ENCODE measurements at regions not wholly inside any gene's neighbourhood (a gene's known extent, or its start where the extent isn't known, plus 50 kb on each side); places are given as distances from the start of the nearest gene placed in this dataset.
"Not testable (repeated sequence)": the region's sequence is repeated elsewhere in the genome, so short reads cannot be mapped to it uniquely, and the experiment has no call there.

DNA sequence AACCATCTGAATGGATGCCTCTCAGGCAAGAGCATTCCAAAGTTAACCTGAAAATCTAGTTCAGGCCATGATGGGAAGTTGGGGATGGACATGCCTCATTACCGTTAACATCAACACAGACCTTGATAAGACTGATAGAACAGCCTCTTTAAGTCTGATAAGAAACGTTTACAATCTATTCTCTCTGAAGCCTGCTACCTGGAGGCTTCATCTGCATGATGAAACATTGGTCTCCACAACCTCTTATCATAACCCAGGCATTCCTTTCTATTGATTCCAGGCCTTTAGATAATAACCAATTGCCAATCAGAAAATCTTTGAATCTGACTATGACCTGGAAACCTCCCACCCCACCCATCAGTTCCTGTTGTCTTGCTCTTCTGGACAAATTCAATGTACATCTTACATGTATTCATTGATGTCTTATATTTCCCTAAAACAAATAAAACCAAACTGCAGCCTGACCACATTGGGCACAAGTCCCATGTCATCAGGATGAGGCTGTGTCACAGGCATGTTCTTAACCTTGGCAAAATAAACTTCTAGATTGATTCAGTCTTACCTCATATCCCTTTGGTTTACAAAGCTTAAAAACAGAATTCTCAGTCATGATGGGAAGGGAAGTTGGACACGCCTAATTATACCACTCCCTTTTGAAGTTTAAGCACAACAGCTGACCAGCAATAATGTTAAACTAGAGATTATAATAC is 843.8 kb upstream of the SPRY2 start:
- DNase-seq: no peak

DNA sequence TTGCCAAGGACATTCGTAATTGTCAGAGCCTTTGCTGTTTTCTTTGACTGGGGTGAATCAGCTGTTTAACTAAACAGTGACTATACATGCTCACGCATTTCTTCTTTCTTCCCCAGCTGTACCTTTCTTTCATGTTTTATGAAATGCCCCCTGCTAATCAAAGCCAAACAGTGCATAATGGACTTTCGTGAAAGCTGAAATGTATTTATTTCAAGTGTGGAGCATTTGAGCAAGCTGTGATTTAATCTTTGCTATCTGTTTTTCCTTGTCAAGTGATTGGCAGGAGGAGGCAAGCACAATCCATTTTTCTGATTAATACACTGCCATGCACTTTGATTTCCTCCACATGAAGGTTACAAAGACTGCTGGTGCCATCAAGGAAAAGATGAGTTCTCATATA is 831.7 kb upstream of the SPRY2 start:
- no peak for DNase-seq

DNA sequence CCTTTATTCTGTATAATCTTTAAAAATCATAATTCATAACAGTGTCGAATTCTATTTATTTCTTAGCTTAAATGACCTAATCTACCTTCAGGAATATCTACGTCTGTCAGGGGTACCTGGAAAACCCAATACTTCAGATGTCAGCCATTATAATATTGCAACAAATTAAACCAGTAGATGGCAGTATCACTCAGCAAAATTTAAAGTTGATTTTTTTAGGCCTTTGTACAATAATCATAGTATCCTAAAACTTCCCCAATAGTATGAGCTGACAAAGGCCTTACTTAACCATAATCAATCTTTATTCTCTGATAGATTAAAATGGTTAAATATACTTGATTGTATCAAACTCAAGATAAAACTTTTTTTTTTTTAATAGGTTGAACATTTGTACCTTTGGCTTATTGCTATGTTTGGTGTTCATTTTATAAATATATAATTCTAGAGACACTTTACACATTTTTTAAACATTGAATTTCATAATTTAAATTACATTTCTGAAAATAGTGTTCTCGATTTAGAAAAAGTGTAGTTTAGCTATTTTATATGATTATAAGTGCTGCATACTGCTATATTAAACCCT is 830.2 kb upstream of the SPRY2 start:
- DNase-seq: no peak

DNA sequence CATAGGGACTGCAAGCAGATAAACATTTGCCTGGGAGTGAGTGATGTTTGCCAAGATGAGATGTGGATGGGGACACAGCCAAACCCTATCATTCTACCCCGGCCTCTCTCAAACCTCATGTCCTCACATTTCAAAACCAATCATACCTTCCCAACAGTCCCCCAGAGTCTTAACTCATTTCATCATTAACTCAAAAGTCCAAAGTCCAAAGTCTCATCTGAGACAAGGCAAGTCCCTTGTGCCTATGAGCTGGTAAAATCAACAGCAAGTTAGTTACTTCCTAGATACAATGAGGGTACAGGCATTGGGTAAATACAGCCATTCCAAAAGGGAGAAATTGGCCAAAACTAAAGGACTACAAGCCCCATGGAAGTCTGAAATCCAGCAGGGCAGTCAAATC is 822.9 kb upstream of the SPRY2 start:
- not testable (repeated sequence) for DNase-seq

DNA sequence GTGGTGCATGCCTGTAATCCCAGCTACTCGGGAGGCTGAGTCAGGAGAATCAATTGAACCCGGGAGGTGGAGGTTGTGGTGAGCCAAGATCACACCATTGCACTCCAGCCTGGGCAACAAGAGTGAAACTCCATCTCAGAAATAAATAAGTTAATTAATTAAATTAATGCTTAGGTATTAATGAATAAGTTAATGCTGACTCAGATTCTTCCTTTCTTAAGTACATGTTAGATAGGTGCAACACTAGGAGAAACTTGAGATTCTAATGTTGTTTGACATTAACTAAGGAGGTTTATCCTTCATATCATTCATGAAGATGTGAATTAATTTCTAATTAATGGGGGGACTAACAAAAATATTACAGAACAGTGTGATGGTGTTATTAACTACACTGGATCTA is 812.6 kb upstream of the SPRY2 start:
- no peak for DNase-seq

DNA sequence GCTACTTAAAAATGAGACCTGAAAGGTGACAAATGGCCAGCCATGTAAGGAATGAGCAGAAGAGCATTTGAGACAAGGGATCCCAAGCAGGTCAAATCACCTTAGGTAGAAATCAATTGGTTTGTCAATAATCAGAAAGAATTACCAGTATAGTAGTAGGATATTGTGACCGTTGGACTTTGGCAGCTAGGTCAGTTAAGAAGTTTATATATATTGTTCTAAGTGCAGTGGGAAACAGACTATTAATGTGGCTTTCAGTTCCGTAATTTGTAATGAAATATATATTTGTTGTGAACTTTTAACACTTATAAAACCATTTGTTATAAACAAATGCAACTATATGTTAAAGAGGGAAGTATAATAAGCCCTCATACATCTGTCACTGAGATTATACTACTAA is 807.9 kb upstream of the SPRY2 start:
- no peak for DNase-seq

DNA sequence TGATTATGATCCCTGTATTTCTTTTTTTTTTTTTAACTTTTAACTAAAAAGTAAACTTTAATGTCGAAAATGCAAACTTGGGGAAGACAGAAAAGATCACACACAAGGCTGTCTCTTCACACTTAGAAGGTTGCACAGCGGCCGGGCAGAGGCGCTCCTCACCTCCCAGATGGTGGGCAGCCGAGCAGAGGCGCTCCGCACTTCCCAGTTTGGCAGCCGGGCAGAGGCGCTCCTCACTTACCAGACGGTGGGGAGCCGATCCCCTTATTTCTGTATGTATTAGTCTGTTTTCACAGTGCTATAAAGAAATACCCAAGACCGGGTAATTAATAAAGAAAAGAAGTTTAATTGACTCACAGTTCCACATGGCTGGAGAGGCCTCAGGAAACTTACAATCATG is 805.6 kb upstream of the SPRY2 start:
- not testable (repeated sequence) for DNase-seq

DNA sequence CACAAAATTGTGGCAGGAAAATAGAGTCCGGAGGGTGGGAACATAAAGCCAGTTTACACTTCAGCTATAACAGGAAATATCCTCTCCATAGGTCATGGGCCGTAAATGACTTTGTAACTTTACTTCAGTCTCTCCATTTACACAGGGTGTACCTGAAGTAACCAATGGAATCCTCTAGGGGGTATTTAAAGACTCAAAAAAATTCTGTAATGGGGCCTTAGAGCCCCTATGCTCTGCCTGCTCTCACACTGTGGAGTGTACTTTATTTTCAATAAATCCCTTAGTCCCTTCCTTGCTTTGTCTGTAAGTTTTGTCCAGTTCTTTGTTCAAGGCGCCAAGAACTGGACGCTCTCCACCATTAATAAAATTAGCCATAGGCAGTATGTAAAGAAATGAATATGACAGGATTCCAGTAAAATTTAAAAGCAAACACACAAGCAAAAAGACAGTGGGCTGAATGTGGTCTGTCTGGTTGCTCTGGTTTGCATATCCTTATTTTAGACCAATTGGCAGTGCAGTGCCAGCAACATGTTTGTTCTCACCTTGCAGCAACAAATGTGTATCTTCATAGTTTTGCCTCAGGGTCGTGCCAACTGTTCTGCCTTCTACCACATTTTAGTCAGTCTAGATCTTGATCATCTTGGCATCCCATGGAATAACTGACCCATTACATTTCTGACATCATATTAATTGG is 801.5 kb upstream of the SPRY2 start:
- no peak for DNase-seq

DNA sequence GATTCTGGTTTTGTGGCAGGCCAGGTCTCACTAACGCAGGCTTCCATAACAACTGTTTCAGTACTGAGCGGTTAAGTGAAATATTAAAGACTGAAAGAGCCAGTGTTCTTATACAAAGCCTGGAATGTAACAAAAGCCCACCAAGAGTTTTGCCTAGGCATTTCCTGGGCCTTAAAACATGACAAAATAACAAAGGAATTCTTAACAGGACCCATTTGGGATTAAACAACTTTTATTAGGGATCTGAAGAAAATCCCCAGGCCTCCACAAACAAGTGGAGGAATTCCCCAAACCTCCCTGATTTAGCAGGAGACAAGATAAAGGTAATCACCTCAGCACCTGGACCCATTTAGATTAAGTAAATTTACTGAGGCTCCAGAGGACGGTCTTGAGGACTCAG is 799.7 kb upstream of the SPRY2 start:
- no peak for DNase-seq

DNA sequence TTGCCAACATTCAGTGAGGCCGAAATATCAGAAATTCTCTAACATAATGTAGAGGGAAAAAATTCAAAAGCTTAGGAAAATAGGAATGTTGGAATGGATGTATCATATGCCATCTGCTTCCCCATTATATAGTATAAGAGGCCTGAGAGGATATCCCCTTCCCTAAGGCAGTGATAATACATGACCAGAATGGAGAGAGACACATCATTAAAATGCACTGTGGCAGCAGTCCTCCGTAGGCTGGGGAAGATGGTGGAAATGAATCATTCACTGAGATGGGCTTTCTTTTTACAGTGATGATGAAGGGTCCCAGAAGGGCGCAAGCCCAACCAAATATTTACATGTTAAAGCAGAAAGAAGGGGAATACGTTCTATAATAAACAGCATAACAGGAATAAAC is 799.1 kb upstream of the SPRY2 start:
- no peak for DNase-seq

DNA sequence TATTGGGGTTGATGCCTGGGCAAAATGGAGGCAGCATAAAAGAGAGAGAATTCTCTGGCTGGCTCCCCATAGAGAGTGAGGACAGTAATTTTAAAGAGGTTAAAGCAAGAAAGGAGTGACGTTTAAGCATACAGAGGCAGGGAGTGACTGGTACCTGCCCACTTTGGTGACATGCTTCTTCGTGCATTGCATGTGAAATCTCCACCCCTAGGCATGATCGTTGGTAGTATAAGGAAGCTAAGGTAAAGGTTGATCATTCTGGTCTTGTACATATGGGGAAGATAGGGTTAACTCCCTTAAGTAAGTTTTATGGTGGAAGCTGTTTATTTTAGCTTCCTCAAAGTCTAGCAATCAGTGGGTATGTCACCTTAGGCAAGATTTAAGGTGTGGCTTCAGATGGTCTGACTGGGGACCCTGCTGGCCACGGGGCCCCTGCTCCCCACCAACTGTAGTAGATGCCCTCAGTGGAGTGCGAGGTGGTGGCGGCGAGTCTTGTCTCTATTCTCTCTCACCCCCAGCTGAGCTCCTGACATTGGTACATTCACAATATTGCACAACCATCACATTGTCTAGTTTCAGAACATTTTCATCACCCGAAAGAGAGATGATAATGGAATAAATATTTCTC is 797.5 kb upstream of the SPRY2 start:
- no peak for DNase-seq

DNA sequence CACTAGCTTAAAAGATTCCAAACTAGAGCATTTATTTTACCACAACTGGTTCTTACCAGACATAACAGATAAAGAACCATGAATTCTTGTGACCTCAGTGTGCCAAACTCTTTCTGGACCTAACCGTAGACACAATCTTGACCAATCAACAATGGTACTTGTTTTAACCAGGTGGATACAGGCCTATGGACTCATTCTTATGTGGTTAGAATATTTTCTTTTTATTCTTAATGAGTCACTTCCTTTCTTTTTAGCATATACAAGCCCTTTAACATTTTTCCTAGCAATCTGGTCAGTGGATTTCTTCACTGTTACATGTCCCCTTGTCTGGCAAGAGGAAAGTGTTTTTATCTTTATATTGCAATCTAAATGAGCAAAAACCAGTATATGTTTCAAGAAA is 792.1 kb upstream of the SPRY2 start:
- DNase-seq: no peak

DNA sequence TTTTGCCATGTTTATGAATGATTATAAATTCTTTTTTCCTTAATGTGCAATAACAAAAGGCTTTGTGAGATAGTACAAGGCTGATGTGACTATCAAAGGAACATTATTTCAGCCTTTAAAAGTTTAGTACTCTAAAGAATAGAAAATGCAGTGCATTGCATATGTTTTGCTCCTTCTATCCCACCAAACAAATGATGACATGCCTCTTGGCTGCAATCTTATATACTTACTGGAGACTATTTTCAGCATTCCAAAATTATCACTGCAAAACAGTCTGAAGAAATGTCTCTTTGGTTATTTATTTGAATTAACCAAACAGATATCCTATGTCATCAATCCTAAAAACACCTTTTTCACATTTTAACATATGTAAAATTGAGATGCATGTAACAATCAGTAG is 776.5 kb upstream of the SPRY2 start:
- DNase-seq: no peak

DNA sequence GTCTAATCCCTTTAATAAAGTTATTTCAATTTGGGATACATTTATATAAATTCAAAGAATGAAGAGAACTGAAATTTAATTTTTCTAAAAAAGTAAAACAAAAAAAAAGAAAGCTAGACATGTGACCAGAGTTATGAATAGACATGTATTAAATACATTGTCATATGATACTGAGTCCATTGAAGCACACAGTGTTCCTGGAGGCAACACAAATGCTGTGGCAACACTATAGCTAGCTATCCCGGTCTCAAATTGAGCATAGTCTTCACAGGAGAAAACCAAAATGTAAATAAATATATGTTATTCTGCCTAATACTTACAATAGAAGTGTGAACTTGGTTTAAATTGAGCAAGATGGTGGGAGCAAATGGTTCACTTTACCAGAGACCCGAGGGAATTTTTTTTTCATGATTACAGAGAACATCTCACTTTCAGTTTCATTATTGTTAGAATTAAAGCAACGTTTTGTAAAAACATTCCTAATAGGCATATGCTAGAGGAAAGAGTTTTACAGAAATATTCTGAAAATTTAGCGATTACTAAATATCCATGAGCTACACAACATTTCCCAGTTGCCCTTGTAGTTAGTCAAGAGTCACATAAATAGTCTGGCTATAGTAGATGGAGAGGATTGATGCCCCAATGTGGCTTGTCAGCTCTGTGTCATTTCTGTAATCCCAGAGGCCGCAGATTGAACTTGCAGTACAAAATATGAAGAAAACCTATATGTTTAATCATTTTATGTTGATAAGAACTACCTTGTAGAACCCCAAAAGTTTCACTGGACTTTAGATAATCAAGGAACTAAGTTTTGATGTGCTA is 775.7 kb upstream of the SPRY2 start:
- DNase-seq: no peak

DNA sequence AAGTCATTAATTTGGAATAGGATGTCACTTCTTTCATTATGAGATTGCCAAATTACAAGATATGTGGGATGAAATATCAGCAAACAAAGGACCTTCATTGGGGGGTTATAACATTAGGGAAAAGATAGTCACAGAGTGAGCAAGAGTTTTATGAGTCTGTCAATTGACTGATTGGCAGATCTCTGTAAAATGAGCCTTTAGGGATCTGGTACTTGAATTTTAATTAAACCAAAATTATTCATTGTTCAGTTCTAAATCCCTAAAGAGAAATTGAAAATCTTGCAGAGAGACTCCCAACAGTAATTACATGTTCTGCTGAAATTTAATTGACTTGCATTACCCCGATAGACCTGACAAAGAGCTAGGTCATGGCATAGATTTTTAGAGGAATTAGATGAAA is 768.1 kb upstream of the SPRY2 start:
- no peak for DNase-seq

DNA sequence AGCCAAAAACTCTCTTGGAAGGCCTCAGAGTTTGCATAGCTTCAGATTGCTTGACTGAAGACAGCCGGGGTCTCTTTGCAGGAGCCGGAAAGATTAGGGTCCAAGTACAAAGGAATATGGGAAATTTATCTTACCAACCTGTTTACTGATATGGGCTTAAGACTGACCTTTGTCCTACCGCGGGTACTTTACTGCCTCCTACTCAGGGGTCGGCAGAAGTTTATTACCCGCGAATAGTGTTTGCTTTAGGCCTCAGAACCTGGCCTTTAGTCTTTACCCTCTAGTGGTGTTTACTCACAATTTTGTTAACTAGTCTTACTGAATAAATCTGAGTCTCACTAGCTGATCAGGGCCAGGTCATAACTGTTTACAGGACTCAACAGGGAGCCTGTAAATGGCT is 765.4 kb upstream of the SPRY2 start:
- DNase-seq: no peak

DNA sequence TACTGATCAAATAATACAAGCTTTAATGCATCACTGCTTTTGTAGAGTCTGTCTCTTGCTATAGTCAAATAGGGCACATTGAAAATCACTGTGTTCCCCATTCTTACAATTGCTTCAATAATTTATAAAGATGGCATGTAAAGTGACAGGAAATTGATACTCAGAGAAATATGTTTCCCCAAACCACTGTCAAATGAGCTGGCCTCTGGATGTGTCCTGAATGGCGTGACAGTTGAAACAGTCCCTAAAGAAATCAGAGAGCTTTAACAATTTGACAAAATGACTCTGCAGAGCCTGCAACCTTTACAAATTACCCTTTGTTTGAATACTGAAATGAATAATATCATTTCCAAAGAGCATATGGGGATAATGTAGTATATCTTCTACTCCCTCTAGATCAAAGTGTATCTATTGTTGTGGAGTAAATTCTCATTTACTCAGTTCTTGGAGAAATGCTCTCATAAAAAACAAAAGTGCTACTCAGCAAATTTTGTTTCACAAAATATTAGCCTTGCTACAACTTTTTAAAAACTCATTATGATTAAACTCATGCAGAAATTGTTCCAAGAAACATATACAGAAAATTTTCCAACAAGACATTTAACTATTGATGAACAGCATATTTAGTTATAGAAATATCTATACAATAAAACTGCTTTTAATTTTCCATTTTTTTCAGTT is 763.2 kb upstream of the SPRY2 start:
- no peak for DNase-seq

DNA sequence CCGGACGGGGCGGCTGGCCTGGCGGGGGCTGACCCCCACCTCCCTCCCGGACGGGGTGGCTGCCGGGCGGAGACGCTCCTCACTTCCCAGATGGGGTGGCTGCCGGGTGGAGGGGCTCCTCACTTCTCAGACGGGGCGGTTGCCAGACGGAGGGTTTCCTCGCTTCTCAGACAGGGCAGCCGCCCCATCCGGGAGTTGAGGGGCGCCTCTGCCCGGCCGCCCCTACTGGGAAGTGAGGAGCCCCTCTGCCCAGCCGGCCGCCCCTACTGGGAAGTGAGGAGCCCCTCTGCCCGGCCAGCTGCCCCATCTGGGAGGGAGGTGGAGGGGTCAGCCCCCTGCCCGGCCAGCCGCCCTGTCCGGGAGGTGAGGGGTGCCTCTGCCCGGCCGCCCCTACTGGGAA is 761.1 kb upstream of the SPRY2 start:
- peak; percentile 2 for DNase-seq

DNA sequence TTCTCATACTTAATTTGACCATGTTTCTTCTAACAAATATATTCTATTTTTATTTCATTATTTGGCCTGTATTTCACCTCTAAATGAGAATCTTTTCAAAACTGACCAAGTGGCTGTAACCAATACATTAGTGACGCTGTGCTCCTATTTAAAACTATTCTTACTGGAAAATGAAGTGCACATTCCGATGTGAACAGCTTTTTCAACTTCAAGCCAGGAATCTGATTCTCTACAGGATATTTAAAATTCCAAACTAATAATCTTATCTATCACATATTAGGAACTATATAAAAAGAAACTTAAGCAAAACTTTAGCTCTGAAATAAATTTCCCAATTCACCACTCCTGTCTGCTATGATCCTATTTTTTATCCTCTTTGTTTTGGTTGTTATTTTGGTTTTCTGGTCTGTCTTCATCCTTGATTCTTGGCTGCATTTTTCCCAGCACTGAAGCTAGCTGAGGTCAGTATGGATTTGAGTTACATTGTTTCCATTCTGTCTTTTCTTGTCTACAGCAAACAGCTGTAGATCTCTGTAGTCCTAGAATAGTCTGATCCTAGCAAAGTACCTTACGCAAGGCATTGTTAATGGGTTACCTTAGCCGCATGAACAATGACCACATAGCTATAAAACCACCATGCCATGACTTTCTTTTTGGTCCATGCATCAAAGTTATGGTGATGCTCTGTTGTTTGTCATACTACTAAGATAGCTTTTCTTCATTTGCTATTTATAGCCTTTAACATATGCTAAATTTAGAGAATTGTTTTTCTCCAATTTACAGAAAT is 748.6 kb upstream of the SPRY2 start:
- DNase-seq: no peak

DNA sequence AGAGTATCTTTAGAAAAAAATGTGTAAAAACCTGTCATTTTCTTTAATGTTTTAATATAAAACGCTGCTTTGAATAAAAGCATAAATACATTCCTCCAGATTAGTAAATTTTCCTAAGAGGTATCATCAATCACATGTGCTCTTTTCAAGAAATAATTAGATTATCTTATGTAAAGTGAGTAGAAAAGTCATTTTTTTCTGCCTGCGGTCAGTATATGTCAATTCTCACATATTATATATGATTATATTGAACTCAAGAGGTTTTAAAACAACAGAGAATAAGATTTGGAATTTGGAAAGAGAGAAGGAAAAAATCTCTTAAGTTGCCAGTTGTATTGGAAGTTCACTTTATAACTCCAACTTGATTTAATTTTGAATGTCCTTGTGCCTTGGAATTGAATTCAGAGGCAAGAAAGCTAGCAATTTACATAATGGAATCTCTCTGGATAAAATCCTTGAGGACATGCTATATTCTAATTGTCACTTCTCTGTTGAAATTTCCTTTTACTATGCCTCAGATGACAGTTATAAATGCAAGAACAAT is 740.1 kb upstream of the SPRY2 start:
- no peak for DNase-seq

DNA sequence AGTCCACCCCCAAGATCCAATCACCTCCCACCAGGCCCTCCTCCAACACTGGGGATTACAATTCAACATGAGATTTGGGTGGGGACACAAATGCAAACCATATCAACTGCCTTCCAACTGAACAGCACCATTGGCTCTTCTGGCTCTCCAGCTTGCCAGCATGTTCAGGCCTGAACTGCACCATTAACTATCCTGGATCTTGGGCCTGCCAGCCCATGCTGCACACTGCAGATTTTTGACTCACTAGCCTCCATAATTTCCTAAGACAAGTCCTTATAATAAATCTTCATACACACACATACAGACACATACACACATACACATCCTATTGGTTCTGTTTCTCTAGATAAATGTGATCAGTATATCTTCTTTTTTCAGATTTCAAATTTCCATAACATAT is 737.1 kb upstream of the SPRY2 start:
- DNase-seq: no peak

Data from activated gamma-delta T cell (primary cell).